GM23338 (cell line): ENCODE measurements at regions not wholly inside any gene's neighbourhood (a gene's known extent, or its start where the extent isn't known, plus 50 kb on each side); places are given as distances from the start of the nearest gene placed in this dataset.

ENCODE experiments used
- ATAC-seq: fragments of 200-7000 bp; cut with Tn5 transposase; 3 replicates; pipeline ENCODE4 v1.9.1; 2020
- DNase-seq: peaks from one replicate; pipeline ENCODE4 v3.0.0-alpha.2; 2015; ENCODE audit warnings: low spot score
- H2AFZ ChIP-seq: fragments of 200-600 bp; sonication (generic); 2 replicates; pipeline ENCODE4 v1.8.0; 2016; ENCODE audit warnings: antibody characterized with exemption, mild to moderate bottlenecking, moderate library complexity
- H3F3A ChIP-seq: fragments of 200-600 bp; sonication (generic); replicated peaks from 2 replicates; pipeline ENCODE4 v1.8.0; 2017; ENCODE audit warnings: antibody characterized with exemption, mixed run types, low read depth
- H3K27ac ChIP-seq: fragments of 200-600 bp; sonication (generic); 2 replicates; pipeline ENCODE4 v1.6.1; 2016; ENCODE audit warnings: low read depth
- H3K27me3 ChIP-seq: fragments of 200-600 bp; sonication (generic); 2 replicates; pipeline ENCODE4 v1.8.0; 2016; ENCODE audit warnings: mild to moderate bottlenecking, mixed run types, moderate library complexity; ENCODE audit not compliant: insufficient read depth
- H3K36me3 ChIP-seq: fragments of 200-600 bp; sonication (generic); 2 replicates; pipeline ENCODE4 v1.8.0; 2016; ENCODE audit warnings: mild to moderate bottlenecking; ENCODE audit not compliant: insufficient read depth
- H3K4me1 ChIP-seq: fragments of 200-600 bp; sonication (generic); 2 replicates; pipeline ENCODE4 v1.8.0; 2016; ENCODE audit warnings: mild to moderate bottlenecking, moderate library complexity; ENCODE audit not compliant: insufficient read depth
- H3K4me2 ChIP-seq: fragments of 200-600 bp; sonication (generic); 2 replicates; pipeline ENCODE4 v1.7.1; 2017; ENCODE audit warnings: mixed run types
- H3K4me3 ChIP-seq: fragments of 200-600 bp; sonication (generic); 2 replicates; pipeline ENCODE4 v1.6.1; 2016; ENCODE audit warnings: mixed run types
- H3K79me2 ChIP-seq: fragments of 200-600 bp; sonication (generic); replicated peaks from 2 replicates; pipeline ENCODE4 v1.8.0; 2017; ENCODE audit warnings: mild to moderate bottlenecking; ENCODE audit not compliant: insufficient read depth
- H3K9me2 ChIP-seq: fragments of 200-600 bp; sonication (generic); 2 replicates; pipeline ENCODE4 v1.8.0; 2017; ENCODE audit not compliant: insufficient read depth
- H4K20me1 ChIP-seq: fragments of 200-600 bp; sonication (generic); replicated peaks from 2 replicates; pipeline ENCODE4 v1.8.0; 2017; ENCODE audit warnings: mild to moderate bottlenecking; ENCODE audit not compliant: insufficient read depth
- H3K27ac Mint-ChIP-seq: 2 replicates; pipeline ENCODE4 v1.8.0; 2020; ENCODE audit warnings: inconsistent platforms, mild to moderate bottlenecking, moderate library complexity, mixed read lengths
- H3K27me3 Mint-ChIP-seq: 3 replicates; pipeline ENCODE4 v1.8.0; 2022; ENCODE audit warnings: low read depth, mild to moderate bottlenecking, moderate library complexity, mixed read lengths, inconsistent platforms; ENCODE audit not compliant: insufficient read depth, poor library complexity
- H3K36me3 Mint-ChIP-seq: 3 replicates; pipeline ENCODE4 v1.8.0; 2021; ENCODE audit warnings: low read depth, mild to moderate bottlenecking, inconsistent platforms, moderate library complexity, mixed read lengths
- H3K4me1 Mint-ChIP-seq: 3 replicates; pipeline ENCODE4 v1.8.0; 2020; ENCODE audit warnings: mild to moderate bottlenecking, inconsistent platforms, mixed read lengths
- H3K4me3 Mint-ChIP-seq: 3 replicates; pipeline ENCODE4 v1.8.0; 2021; ENCODE audit warnings: moderate library complexity, mild to moderate bottlenecking, inconsistent platforms, mixed read lengths
- H3K9me3 Mint-ChIP-seq: 3 replicates; pipeline ENCODE4 v1.8.0; 2020; ENCODE audit warnings: moderate library complexity, mild to moderate bottlenecking, inconsistent platforms, mixed read lengths
- CREB1 ChIP-seq: fragments of 250-450 bp; sonication (Bioruptor Pico); IDR thresholded peaks from 2 replicates; pipeline ENCODE4 v1.5.0; 2020; ENCODE audit warnings: low read depth, mild to moderate bottlenecking, moderate library complexity
- ETS1 ChIP-seq: IDR thresholded peaks from 2 replicates; pipeline ENCODE4 v1.6.1; 2016; ENCODE audit warnings: antibody characterized with exemption
- EZH2 ChIP-seq: fragments of 200-600 bp; sonication (generic); IDR thresholded peaks from one replicate; pipeline ENCODE4 v1.8.0; 2017; ENCODE audit warnings: antibody characterized with exemption, mild to moderate bottlenecking, low read depth; ENCODE audit not compliant: unreplicated experiment
- EZH2phosphoT487 ChIP-seq: fragments of 200-600 bp; sonication (generic); IDR thresholded peaks from one replicate; pipeline ENCODE4 v1.8.1; 2018; ENCODE audit warnings: antibody characterized with exemption; ENCODE audit not compliant: unreplicated experiment
- JUNB ChIP-seq: IDR thresholded peaks from one replicate; pipeline ENCODE4 v1.6.1; 2016; ENCODE audit warnings: antibody characterized with exemption; ENCODE audit not compliant: unreplicated experiment
- NANOG ChIP-seq: IDR thresholded peaks from 2 replicates; pipeline ENCODE4 v1.6.1; 2016; ENCODE audit warnings: antibody characterized with exemption, borderline replicate concordance
- STAT1 ChIP-seq: IDR thresholded peaks from one replicate; pipeline ENCODE4 v1.6.1; 2016; ENCODE audit warnings: antibody characterized with exemption; ENCODE audit not compliant: unreplicated experiment
- ZNF331 ChIP-seq: fragments of 250-450 bp; sonication (Bioruptor Pico); IDR thresholded peaks from 2 replicates; pipeline ENCODE4 v1.5.0; 2020; ENCODE audit warnings: low read depth, mild to moderate bottlenecking, moderate library complexity
- TF ChIP-seq, protein P1 (sequence below): IDR thresholded peaks from one replicate; pipeline ENCODE4 v1.6.1; 2018; ENCODE audit warnings: antibody characterized with exemption; ENCODE audit not compliant: unreplicated experiment
- TF ChIP-seq, protein P2 (sequence below), 2 experiments: fragments of 200-600 bp in 1 of 2; sonication (generic) in 1 of 2; conservative IDR thresholded peaks; 2 replicates each; pipeline versions ENCODE4 v1.5.1 to v1.6.1; 2016 to 2017; ENCODE audit warnings: antibody characterized with exemption in 2 of 2, low read depth in 2 of 2, mild to moderate bottlenecking in 2 of 2, moderate library complexity in 1 of 2

DNA sequence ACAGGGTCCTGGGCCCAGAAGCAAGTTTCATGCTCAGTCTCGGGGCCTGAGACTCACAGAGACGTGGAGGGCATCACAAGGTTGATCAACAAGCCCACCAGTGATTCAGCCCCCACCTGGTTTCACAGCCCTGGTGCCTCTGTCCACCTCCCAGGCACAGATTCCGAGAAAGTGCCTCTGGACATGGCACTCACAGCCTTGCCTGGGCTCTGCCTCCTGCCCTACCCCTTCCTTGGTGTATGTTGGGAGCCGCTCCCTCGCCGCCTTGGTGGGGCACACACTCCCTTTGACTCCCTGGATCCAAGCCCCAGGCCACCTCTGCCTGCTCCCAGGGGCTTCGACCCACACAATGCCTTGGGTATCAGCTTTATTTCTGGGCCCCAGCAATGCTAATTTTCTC lies 200.8 kb upstream of the PPP2R2D start (continued):
- TF ChIP-seq, protein P1, sequence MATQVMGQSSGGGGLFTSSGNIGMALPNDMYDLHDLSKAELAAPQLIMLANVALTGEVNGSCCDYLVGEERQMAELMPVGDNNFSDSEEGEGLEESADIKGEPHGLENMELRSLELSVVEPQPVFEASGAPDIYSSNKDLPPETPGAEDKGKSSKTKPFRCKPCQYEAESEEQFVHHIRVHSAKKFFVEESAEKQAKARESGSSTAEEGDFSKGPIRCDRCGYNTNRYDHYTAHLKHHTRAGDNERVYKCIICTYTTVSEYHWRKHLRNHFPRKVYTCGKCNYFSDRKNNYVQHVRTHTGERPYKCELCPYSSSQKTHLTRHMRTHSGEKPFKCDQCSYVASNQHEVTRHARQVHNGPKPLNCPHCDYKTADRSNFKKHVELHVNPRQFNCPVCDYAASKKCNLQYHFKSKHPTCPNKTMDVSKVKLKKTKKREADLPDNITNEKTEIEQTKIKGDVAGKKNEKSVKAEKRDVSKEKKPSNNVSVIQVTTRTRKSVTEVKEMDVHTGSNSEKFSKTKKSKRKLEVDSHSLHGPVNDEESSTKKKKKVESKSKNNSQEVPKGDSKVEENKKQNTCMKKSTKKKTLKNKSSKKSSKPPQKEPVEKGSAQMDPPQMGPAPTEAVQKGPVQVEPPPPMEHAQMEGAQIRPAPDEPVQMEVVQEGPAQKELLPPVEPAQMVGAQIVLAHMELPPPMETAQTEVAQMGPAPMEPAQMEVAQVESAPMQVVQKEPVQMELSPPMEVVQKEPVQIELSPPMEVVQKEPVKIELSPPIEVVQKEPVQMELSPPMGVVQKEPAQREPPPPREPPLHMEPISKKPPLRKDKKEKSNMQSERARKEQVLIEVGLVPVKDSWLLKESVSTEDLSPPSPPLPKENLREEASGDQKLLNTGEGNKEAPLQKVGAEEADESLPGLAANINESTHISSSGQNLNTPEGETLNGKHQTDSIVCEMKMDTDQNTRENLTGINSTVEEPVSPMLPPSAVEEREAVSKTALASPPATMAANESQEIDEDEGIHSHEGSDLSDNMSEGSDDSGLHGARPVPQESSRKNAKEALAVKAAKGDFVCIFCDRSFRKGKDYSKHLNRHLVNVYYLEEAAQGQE, result no peak
- TF ChIP-seq NANOG, result no peak
- TF ChIP-seq STAT1, result no peak
- TF ChIP-seq JUNB, result no peak

DNA sequence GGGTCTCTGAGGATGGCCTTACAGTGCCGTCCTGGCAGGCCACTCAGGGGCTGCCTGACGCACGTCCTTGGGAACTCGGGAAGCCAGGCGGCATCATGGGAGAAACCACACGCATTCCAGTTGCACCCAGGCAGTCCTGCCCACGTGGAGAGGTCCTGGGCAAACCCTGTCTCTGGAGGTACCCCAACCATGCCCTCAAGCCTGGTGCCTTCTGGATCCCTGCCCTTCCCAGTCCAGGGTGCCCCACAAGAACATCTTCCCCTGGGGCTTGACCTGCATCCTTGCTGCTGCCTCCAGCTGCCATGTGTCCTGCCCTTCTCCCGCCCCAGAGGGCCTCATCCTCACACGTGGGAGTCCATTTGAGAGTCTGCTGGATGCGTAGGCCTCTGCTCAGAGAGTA lies 200.3 kb upstream of the PPP2R2D start:
- Histone ChIP-seq H3K9me2 (no peaks in the 10 kb centered on the region), H3K79me2 (no peaks in the 10 kb centered on the region), H3K27ac (no peak overlapping the region), H3F3A (no peaks in the 10 kb centered on the region), H3K27me3 (no peaks in the 10 kb centered on the region), H3K4me2 (no peak overlapping the region), H4K20me1 (no peaks in the 10 kb centered on the region), H3K36me3 (no peaks in the 10 kb centered on the region), H3K4me3 (no peak overlapping the region), H2AFZ (no peak overlapping the region), H3K4me1 (no peaks in the 10 kb centered on the region)
- no peak for DNase-seq
- Mint-ChIP-seq H3K4me1 (peaks cover 5% of the 10 kb centered on the region), H3K27ac (no peak overlapping the region), H3K4me3 (no peak overlapping the region), H3K27me3 (peaks cover 8% of the 10 kb centered on the region), H3K36me3 (no peaks in the 10 kb centered on the region), H3K9me3 (0 out of 3 replicates have a peak, but pooled peaks cover 3% of the 10 kb centered on the region)
- no peak for ATAC-seq
- TF ChIP-seq NANOG (no peak), EZH2phosphoT487 (no peak), ETS1 (no peak), JUNB (no peak), CREB1 (no peak), STAT1 (no peak), ZNF331 (no peak), EZH2 (no peak)
- TF ChIP-seq, protein P1, result no peak
- TF ChIP-seq, protein P2, sequence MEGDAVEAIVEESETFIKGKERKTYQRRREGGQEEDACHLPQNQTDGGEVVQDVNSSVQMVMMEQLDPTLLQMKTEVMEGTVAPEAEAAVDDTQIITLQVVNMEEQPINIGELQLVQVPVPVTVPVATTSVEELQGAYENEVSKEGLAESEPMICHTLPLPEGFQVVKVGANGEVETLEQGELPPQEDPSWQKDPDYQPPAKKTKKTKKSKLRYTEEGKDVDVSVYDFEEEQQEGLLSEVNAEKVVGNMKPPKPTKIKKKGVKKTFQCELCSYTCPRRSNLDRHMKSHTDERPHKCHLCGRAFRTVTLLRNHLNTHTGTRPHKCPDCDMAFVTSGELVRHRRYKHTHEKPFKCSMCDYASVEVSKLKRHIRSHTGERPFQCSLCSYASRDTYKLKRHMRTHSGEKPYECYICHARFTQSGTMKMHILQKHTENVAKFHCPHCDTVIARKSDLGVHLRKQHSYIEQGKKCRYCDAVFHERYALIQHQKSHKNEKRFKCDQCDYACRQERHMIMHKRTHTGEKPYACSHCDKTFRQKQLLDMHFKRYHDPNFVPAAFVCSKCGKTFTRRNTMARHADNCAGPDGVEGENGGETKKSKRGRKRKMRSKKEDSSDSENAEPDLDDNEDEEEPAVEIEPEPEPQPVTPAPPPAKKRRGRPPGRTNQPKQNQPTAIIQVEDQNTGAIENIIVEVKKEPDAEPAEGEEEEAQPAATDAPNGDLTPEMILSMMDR (conservative IDR thresholded peaks at IDR 0.05; ENCODE audit: low read depth in 2 of 2), result no peak
